Endothelial cell of umbilical vein (primary cell): ENCODE measurements at regions not wholly inside any gene's neighbourhood (a gene's known extent, or its start where the extent isn't known, plus 50 kb on each side); places are given as distances from the start of the nearest gene placed in this dataset.

Experiments used
- BruUV-seq: library from RNA; stranded (reverse); fragments of 400-500 nt; replicated peaks from 2 replicates; lab custom pipeline; 2021; lab: Mats Ljungman, UMichigan
- CTCF ChIA-PET: fragments of 300-600, 350-600 bp; sonication (Branson Sonifier 250); formaldehyde crosslinking; loops from one replicate; lab custom pipeline; 2021; ENCODE audit warnings: antibody characterized with exemption, inconsistent platforms; lab: Charles Lee
- POLR2A ChIA-PET: fragments of 300-600, 350-600 bp; sonication (Branson Sonifier 250); formaldehyde crosslinking; loops from one replicate; lab custom pipeline; 2021; ENCODE audit warnings: antibody characterized with exemption, inconsistent platforms; lab: Charles Lee
- DNase-seq: peaks from one replicate; pipeline ENCODE4 v3.0.0-alpha.2; 2011; ENCODE audit warnings: low read depth, low spot score
- FAIRE-seq: peaks from 2 replicates; lab custom pipeline; 2011; peaks lifted over from hg19 to GRCh38; lab: Jason Lieb, UNC
- H2AFZ ChIP-seq: 2 replicates; pipeline ENCODE4 v1.6.0; 2012; ENCODE audit warnings: low read depth, low read length, control low read depth, inconsistent platforms
- H3K27ac ChIP-seq: 2 replicates; pipeline ENCODE4 v1.5.1; 2011; ENCODE audit warnings: low read depth, mild to moderate bottlenecking, control low read depth, low read length, moderate library complexity; ENCODE audit not compliant: insufficient read depth
- H3K27me3 ChIP-seq, 2 experiments: 2 replicates each; pipeline versions ENCODE4 v1.6.0 to v1.6.1; 2011; ENCODE audit warnings: low read length in 2 of 2, mixed read lengths in 1 of 2; ENCODE audit not compliant: control insufficient read depth in 2 of 2, insufficient read depth in 2 of 2
- H3K36me3 ChIP-seq, 2 experiments: 2 replicates in 1 of 2; 3 replicates in 1 of 2; pipeline ENCODE4 v1.5.1; 2011; ENCODE audit warnings: low read length in 2 of 2, mild to moderate bottlenecking in 1 of 2, moderate library complexity in 1 of 2; ENCODE audit not compliant: control insufficient read depth in 2 of 2, insufficient read depth in 2 of 2; ENCODE audit errors: extremely low read depth in 1 of 2
- H3K4me1 ChIP-seq: 3 replicates; pipeline ENCODE4 v1.5.1; 2011; ENCODE audit warnings: mild to moderate bottlenecking, low read length; ENCODE audit not compliant: control insufficient read depth, insufficient read depth; ENCODE audit errors: extremely low read depth
- H3K4me2 ChIP-seq: 2 replicates; pipeline ENCODE4 v1.6.1; 2011; ENCODE audit warnings: low read length, control low read depth, mixed read lengths; ENCODE audit not compliant: insufficient read depth
- H3K4me3 ChIP-seq, 3 experiments: fragments of 200-600 bp in 1 of 3; sonication (generic), shearing (Covaris generic) in 1 of 3; replicated peaks in 1 of 3; 2 replicates each; pipeline ENCODE4 v1.5.1; 2011 to 2016; ENCODE audit warnings: control low read depth in 3 of 3, low read length in 3 of 3, mild to moderate bottlenecking in 2 of 3, inconsistent platforms in 1 of 3, low read depth in 1 of 3, moderate library complexity in 1 of 3; ENCODE audit not compliant: insufficient read depth in 1 of 3
- H3K79me2 ChIP-seq: 2 replicates; pipeline ENCODE4 v1.6.0; 2012; ENCODE audit warnings: low read length, inconsistent platforms; ENCODE audit not compliant: control insufficient read depth, insufficient read depth
- H3K9ac ChIP-seq: replicated peaks from 2 replicates; pipeline ENCODE3; 2011; ENCODE audit warnings: low read length, control low read depth; ENCODE audit not compliant: insufficient read depth; ENCODE audit errors: extremely low read depth
- H3K9me1 ChIP-seq: replicated peaks from 3 replicates; pipeline ENCODE4 v1.6.0; 2011; ENCODE audit warnings: mild to moderate bottlenecking, low read length; ENCODE audit not compliant: control insufficient read depth, insufficient read depth; ENCODE audit errors: extremely low read depth
- H3K9me3 ChIP-seq: replicated peaks from 2 replicates; pipeline ENCODE4 v1.5.1; 2012; ENCODE audit warnings: low read length, inconsistent platforms; ENCODE audit not compliant: control insufficient read depth, insufficient read depth
- H4K20me1 ChIP-seq: replicated peaks from 2 replicates; pipeline ENCODE3; 2011; ENCODE audit warnings: mild to moderate bottlenecking, low read length; ENCODE audit not compliant: control insufficient read depth, insufficient read depth; ENCODE audit errors: extremely low read depth
- EZH2 ChIP-seq: IDR thresholded peaks from 2 replicates; pipeline ENCODE4 v1.6.1; 2012; ENCODE audit warnings: borderline replicate concordance, low read depth, mild to moderate bottlenecking, moderate library complexity, low read length, inconsistent platforms; ENCODE audit not compliant: severe bottlenecking
- FOS ChIP-seq: IDR thresholded peaks from 2 replicates; pipeline ENCODE4 v1.6.1; 2011; ENCODE audit warnings: mild to moderate bottlenecking, low read length, moderate library complexity, borderline replicate concordance; ENCODE audit not compliant: insufficient read depth
- GATA2 ChIP-seq: IDR thresholded peaks from 2 replicates; pipeline ENCODE4 v1.7.0; 2011; ENCODE audit warnings: low read depth, mild to moderate bottlenecking, moderate library complexity, mixed read lengths, low read length; ENCODE audit not compliant: insufficient read length, insufficient read depth
- JUN ChIP-seq: IDR thresholded peaks from 2 replicates; pipeline ENCODE4 v1.6.1; 2011; ENCODE audit warnings: borderline replicate concordance, low read depth; ENCODE audit not compliant: insufficient read length, insufficient read depth
- MYC ChIP-seq: IDR thresholded peaks from one replicate; pipeline ENCODE4 v1.6.1; 2011; ENCODE audit warnings: mild to moderate bottlenecking, low read depth, low read length
- POLR2A ChIP-seq: IDR thresholded peaks from 2 replicates; pipeline ENCODE4 v1.6.1; 2012; ENCODE audit warnings: low read depth, mild to moderate bottlenecking, control low read depth, low read length
- POLR2AphosphoS5 ChIP-seq: IDR thresholded peaks from 2 replicates; pipeline ENCODE4 v1.6.1; 2012; ENCODE audit warnings: low read depth, mild to moderate bottlenecking, control low read depth, low read length, moderate library complexity; ENCODE audit not compliant: insufficient read depth
- dilution Hi-C: fragments of 300-500 bp; cut with MboI; formaldehyde crosslinking; loops from one replicate; pipeline ENCODE4 v1.15.0; 2019; ENCODE audit warnings: low sequenced_read_pairs; ENCODE audit not compliant: extremely low pct_ligation_motif_present
- intact Hi-C: fragments of 100-400 bp; cut with micrococcal nuclease; formaldehyde crosslinking; loops from one replicate; pipeline ENCODE4 v1.10.0; 2022
- TF ChIP-seq, protein P1 (sequence below): IDR thresholded peaks from 2 replicates; pipeline ENCODE4 v1.6.1; 2011; ENCODE audit not compliant: insufficient read depth, insufficient read length
- TF ChIP-seq, protein P2 (sequence below), 2 donors: IDR thresholded peaks; 1 replicate in 1 of 2; 2 replicates in 1 of 2; pipeline ENCODE4 v1.5.1; 2011; ENCODE audit warnings: low read length in 2 of 2, mild to moderate bottlenecking in 2 of 2, moderate library complexity in 2 of 2, control low read depth in 1 of 2, inconsistent platforms in 1 of 2, low read depth in 1 of 2; ENCODE audit not compliant: insufficient read depth in 1 of 2; ENCODE audit errors: extremely low read depth in 1 of 2

DNA sequence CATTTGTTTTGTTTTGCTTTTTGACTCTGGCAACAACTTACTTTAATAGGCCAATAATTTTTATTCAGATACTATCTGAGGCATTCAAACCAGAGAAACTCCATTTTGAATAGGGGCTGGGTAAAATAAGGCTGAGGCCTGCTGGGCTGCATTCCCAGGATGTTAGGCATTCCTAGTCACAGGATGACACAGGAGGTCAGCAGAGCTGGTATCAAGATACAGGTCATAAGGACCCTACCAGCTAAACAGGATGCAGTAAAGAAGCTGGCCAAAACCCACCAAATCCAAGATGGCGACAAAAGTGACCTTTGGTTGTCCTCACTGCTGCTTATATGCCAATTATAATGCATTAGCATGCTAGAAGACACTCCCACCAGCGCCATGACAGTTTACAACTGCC lies 102.2 kb upstream of the XPO1 start:
- no peak overlapping the region for H3K4me2 ChIP-seq
- DNase-seq: no peak
- dilution Hi-C loops (no loop called here), intact Hi-C loops (no loop called here)
- peaks cover 0 to 3% of the 10 kb centered on the region in 2 experiments for H3K27me3 ChIP-seq
- POLR2A ChIA-PET: no interaction called here
- H3K79me2 ChIP-seq: no peaks in the 10 kb centered on the region
- H3K36me3 ChIP-seq: no peaks in the 10 kb centered on the region
- no peaks in the 10 kb centered on the region for H3K9me1 ChIP-seq
- H3K9me3 ChIP-seq: no peaks in the 10 kb centered on the region
- H3K4me1 ChIP-seq: no peaks in the 10 kb centered on the region
- TF ChIP-seq MYC (no peak), POLR2AphosphoS5 (no peak)
- TF ChIP-seq, protein P1, sequence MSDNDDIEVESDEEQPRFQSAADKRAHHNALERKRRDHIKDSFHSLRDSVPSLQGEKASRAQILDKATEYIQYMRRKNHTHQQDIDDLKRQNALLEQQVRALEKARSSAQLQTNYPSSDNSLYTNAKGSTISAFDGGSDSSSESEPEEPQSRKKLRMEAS: no peak
- CTCF ChIA-PET: no interaction called here
- no peak overlapping the region for H3K27ac ChIP-seq
- H2AFZ ChIP-seq: no peak overlapping the region
- no peaks in the 10 kb centered on the region for H4K20me1 ChIP-seq
- no peak for FAIRE-seq
- H3K4me3 ChIP-seq: no peak overlapping the region
- BruUV-seq: no TSS peak
- no peak overlapping the region for H3K9ac ChIP-seq

DNA sequence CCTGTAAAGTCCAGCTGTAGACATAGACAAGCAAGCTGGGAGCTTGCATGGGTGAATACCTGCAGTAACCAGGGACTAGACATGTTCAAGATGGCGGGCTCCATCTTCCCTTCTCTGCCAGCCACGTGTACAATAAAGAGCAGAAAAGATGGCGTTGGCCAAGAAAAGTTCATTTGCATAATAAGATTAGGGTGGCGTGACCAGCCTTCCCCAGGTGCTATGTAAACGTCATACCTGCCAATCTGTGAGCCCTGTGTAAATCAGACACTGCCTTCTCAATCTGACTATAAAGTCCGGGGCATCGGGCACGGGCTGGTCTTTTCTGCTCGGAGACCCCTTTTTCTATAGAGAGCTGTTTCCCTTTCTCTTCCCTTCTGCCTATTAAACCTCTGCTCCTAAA lies 101.6 kb upstream of the XPO1 start:
- no peaks in the 10 kb centered on the region for H3K79me2 ChIP-seq
- H3K9ac ChIP-seq: no peak overlapping the region
- no peak overlapping the region for H2AFZ ChIP-seq
- H3K4me3 ChIP-seq: no peak overlapping the region
- FAIRE-seq: no peak
- H4K20me1 ChIP-seq: no peaks in the 10 kb centered on the region
- H3K36me3 ChIP-seq: no peaks in the 10 kb centered on the region
- H3K4me1 ChIP-seq: no peaks in the 10 kb centered on the region
- H3K27ac ChIP-seq: no peak overlapping the region
- dilution Hi-C loops (no loop called here), intact Hi-C loops (loop anchor here (10.0 kb wide), 1 partner anchor 505 kb away; no protein-coding TSS in a partner anchor)
- no TSS peak for BruUV-seq
- no peak for TF ChIP-seq POLR2A
- TF ChIP-seq EZH2: no peak
- no peak for TF ChIP-seq JUN
- TF ChIP-seq GATA2: no peak
- TF ChIP-seq FOS: no peak
- TF ChIP-seq, protein P2, sequence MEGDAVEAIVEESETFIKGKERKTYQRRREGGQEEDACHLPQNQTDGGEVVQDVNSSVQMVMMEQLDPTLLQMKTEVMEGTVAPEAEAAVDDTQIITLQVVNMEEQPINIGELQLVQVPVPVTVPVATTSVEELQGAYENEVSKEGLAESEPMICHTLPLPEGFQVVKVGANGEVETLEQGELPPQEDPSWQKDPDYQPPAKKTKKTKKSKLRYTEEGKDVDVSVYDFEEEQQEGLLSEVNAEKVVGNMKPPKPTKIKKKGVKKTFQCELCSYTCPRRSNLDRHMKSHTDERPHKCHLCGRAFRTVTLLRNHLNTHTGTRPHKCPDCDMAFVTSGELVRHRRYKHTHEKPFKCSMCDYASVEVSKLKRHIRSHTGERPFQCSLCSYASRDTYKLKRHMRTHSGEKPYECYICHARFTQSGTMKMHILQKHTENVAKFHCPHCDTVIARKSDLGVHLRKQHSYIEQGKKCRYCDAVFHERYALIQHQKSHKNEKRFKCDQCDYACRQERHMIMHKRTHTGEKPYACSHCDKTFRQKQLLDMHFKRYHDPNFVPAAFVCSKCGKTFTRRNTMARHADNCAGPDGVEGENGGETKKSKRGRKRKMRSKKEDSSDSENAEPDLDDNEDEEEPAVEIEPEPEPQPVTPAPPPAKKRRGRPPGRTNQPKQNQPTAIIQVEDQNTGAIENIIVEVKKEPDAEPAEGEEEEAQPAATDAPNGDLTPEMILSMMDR (IDR thresholded peaks at IDR 0.05; ENCODE audit: extremely low read depth in 1 of 2, insufficient read depth in 1 of 2, low read depth in 1 of 2, low read length in 2 of 2): no peak
- TF ChIP-seq POLR2AphosphoS5: no peak
- TF ChIP-seq, protein P1: no peak
- no peak for TF ChIP-seq MYC
- H3K9me3 ChIP-seq: no peaks in the 10 kb centered on the region
- H3K9me1 ChIP-seq: no peaks in the 10 kb centered on the region
- peaks cover 0 to 3% of the 10 kb centered on the region in 2 experiments for H3K27me3 ChIP-seq
- ChIA-PET POLR2A (no interaction called here), CTCF (no interaction called here)
- H3K4me2 ChIP-seq: no peak overlapping the region
- DNase-seq: no peak
